GM19023 (cell line): ENCODE measurements at regions not wholly inside any gene's neighbourhood (a gene's known extent, or its start where the extent isn't known, plus 50 kb on each side); places are given as distances from the start of the nearest gene placed in this dataset.

Experiments
- ATAC-seq: cut with Tn5 transposase; IDR thresholded peaks from one replicate; pipeline ENCODE4 v1.9.1; 2021; ENCODE audit warnings: mild to moderate bottlenecking, moderate library complexity; ENCODE audit not compliant: unreplicated experiment

DNA sequence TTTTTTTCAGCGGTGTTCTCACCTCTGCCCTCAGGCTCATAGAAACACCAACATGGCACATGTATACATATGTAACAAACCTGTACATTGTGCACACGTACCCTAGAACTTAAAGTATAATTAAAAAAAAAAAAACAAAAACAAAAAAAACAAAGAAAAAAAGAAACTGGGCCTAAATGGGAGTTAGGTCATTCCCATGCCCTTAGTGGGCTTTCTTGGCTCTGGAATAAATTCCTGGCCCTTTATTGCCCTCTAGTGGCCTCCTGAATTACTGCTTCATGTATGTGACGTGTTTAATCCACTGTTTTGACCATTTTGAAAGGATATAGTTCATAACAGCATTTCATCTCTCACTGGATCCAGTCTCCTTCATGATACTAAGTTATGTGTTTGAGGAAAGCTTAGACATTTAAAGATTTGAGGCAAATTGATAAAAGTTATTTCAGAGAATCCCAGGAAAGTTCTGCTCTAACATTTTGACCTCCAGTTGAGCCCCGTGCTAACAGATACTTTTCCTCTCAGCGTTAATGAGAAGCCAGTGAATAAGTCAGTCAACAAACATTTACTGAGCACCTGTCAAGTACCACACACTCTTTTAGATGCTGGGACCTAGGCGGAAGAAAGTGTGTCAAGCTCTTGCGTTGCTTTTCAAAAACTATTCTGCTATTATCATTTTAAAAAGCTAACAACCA is 54.7 kb upstream of the SYPL1 start:
- ATAC-seq: no peak

DNA sequence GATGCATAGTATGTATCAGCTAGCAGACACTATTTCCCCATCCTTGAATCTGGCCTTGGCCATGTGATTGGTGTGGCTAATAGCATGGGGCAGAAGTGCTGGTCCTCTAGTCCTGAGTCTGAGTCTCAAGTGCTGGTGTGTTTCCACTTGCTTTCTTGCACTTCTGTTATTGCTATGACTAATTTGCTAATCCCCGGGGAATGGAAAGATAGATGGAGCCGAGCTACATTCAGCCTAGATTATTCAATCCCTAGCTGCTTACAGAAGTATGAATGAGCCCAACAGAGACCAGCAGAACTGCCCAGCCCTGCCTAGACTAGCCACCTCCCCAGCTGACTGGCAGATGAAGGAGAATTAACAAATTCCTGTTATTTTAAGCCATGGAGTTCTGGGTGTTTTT is 53.2 kb upstream of the SYPL1 start:
- no peak for ATAC-seq

DNA sequence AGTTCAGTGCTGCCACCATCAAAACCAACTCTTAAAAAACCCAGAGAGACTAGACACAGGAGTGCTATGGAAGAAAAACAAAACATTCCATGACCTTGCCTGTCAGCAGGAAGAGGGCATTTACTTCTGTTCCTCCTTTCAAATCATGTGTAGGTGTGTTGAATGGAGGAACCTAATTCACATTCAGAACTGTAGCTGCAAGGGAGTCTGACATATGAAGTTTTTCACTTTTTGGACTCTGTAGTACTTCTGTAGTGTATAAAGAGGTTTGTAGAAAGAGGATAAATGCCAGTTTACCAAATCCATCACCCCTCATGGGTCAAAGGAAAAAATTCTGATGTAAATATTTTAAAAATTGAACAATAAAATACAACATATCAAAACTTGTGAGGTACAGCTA is 51.1 kb upstream of the SYPL1 start:
- ATAC-seq: no peak
